ENCODE measurements at regions not wholly inside any gene's neighbourhood (a gene's known extent, or its start where the extent isn't known, plus 50 kb on each side); places are given as distances from the start of the nearest gene placed in this dataset.

DNA sequence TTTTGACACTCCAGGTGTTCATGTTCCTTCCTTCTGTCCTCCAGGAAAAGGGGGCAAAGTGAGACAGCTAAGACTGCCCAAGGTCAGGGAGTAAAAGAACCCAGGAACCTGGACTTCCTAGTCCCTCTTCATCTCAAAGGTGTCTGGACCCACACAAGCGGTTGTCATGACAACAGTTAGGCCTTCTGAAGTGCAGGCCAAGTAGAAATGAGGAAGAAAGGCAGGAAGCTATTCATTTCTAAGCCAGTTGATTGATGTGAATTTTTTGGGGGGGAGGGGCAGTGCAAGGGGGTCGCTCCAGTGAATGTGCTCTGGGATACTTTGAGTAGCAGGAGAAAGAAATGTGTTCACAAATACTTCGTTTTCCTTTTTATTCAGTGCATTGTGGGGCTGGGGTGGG, 114.3 kb downstream of the NAV1 start:
- TF ChIP-seq, protein P1, sequence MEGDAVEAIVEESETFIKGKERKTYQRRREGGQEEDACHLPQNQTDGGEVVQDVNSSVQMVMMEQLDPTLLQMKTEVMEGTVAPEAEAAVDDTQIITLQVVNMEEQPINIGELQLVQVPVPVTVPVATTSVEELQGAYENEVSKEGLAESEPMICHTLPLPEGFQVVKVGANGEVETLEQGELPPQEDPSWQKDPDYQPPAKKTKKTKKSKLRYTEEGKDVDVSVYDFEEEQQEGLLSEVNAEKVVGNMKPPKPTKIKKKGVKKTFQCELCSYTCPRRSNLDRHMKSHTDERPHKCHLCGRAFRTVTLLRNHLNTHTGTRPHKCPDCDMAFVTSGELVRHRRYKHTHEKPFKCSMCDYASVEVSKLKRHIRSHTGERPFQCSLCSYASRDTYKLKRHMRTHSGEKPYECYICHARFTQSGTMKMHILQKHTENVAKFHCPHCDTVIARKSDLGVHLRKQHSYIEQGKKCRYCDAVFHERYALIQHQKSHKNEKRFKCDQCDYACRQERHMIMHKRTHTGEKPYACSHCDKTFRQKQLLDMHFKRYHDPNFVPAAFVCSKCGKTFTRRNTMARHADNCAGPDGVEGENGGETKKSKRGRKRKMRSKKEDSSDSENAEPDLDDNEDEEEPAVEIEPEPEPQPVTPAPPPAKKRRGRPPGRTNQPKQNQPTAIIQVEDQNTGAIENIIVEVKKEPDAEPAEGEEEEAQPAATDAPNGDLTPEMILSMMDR (IDR thresholded peaks at IDR 0.05; ENCODE audit: low read length, missing control alignments), result no peak
- no peak for DNase-seq (ENCODE audit: low read depth)
- no peak overlapping the region for H3K4me3 ChIP-seq (replicated peaks; ENCODE audit: low read depth, low read length)

DNA sequence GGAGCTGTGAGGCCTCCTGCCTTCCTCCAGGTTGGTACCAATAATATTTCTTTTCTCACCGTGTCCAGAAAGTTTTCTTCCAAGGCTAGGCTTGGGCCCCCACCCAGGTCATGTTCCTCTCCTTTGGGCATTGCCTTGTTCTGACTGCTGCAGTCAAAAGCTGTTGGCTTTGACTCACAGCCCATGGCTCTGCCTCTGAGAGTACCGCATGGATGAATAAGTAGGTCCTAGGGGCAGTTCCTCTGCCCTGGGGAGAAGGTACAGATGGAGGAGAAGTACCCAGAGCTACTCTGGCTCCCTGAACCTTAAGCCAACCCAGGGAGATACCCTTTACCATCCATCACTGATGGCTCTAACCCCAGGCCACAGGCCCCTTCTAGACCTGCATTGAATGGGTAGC, 115.0 kb downstream of the NAV1 start:
- no peak for DNase-seq (ENCODE audit: low read depth)
- no peak overlapping the region for H3K4me3 ChIP-seq (replicated peaks; ENCODE audit: low read depth, low read length)
- TF ChIP-seq, protein P1 (IDR thresholded peaks at IDR 0.05; ENCODE audit: low read length, missing control alignments), result no peak

DNA sequence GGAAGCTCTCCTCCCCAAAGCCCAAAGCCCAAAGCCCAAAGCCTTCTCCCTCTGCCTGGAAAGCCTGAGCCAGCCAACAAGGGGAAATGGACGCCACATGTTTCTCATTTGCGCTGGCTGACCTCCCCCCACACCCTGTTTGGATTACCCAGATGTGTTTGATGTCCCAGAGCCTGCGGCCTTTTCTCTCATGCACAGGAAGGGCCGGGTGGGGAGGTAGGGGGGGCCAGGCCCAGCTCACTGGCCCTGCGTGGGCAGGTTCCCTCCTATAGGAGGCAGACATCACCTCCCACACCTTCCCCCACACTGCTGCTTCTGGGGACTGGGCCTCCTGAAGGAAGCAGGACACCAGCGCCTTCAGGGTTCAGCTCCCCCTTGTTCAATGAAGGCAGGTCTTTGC, 116.3 kb downstream of the NAV1 start:
- TF ChIP-seq, protein P1 (IDR thresholded peaks at IDR 0.05; ENCODE audit: low read length, missing control alignments), result peak; percentile 12
- DNase-seq (ENCODE audit: low read depth), result peak; percentile 50
- H3K4me3 ChIP-seq (replicated peaks; ENCODE audit: low read depth, low read length), result no peak overlapping the region

DNA sequence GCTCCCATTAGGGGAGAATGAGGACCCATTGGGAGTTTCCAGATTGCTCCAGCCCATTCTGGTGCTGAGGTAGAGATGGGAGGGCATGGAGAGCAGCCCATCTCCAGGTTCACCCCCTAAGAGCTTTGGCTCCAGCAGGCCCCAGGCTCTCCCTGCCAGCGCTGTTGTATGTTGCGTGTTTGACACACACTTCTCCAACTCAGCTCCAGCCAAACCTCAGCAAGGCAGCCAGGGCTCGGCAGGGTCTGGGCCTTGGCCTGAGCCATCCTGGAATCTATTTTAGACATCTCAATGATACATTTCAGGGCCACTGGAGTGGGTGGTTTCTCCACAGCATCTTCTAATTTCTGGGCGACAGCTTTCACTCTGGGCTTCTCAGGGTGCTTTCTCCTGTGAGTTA, 117.0 kb downstream of the NAV1 start:
- no peak overlapping the region for H3K4me3 ChIP-seq (replicated peaks; ENCODE audit: low read depth, low read length)
- DNase-seq (ENCODE audit: low read depth), result no peak
- TF ChIP-seq, protein P1 (IDR thresholded peaks at IDR 0.05; ENCODE audit: low read length, missing control alignments), result no peak

DNA sequence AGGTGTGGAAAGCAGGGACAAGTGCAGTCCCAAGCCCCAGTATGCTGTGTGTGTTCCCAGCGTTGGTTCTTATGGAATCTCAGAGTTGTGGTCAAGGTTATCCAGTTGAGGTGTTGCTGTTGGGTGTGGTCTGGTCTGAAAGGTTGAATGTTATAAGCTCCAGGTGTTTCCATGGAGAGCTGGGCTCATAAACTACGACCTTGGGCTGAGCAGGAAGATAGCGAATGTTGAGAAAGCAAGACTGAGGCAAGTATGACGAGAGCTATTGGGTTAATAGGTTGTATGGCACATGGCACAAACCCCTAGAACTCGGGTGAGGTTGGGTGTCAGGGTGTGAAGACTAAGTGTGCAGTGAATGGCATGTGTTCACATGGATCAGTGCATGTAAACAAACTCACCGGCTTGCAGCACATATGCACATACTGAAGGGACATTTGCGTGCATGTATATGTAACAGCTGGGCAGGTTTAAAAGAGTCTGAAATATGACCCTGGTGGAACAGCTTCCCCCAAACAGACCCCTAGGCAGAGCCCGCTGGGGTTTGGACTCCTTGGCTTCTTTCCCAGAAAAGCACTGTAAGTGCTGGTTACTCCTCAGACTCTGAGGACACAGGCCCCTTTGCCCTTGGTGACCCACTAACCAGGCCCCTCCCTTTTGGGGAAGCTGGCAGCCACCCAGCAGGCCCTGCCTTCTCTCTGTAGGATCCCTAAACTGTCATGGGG, 117.5 kb downstream of the NAV1 start:
- TF ChIP-seq, protein P1 (IDR thresholded peaks at IDR 0.05; ENCODE audit: low read length, missing control alignments), result no peak
- DNase-seq (ENCODE audit: low read depth), result peak; percentile 46
- no peak overlapping the region for H3K4me3 ChIP-seq (replicated peaks; ENCODE audit: low read depth, low read length)

DNA sequence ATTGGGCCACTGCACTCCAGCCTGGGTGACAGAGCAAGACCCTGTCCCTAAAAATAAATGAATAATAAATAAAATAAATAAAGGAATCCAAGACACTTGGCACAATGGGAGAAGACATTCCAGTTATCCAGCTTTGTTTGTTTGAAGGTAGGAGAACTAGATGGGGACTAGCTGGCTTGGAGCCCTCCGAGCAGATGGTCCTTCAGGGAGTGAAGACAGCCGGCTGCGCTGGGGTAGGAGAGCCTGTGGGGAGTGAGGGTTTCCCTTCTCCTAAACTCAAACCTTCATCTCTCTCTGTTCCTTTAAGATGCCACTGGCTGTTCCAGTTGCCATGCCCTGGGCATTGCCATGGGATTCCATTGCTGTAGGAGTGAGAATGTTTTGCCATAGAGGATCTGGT, 120.6 kb downstream of the NAV1 start:
- TF ChIP-seq, protein P1 (IDR thresholded peaks at IDR 0.05; ENCODE audit: low read length, missing control alignments), result no peak
- no peak for DNase-seq (ENCODE audit: low read depth)
- no peak overlapping the region for H3K4me3 ChIP-seq (replicated peaks; ENCODE audit: low read depth, low read length)
